HUES6 (cell line): ENCODE measurements at regions not wholly inside any gene's neighbourhood (a gene's known extent, or its start where the extent isn't known, plus 50 kb on each side); places are given as distances from the start of the nearest gene placed in this dataset.

ENCODE experiments used
- H3K27ac ChIP-seq: 2 replicates; pipeline ENCODE4 v1.7.0; 2013; ENCODE audit warnings: low read depth, mild to moderate bottlenecking, low read length, inconsistent platforms
- H3K27me3 ChIP-seq: 2 replicates; pipeline ENCODE4 v1.6.1; 2013; ENCODE audit warnings: low read length; ENCODE audit not compliant: control insufficient read depth, insufficient read depth
- H3K36me3 ChIP-seq: 2 replicates; pipeline ENCODE4 v1.6.1; 2013; ENCODE audit warnings: low read length; ENCODE audit not compliant: control insufficient read depth, insufficient read depth
- H3K4me1 ChIP-seq: 2 replicates; pipeline ENCODE4 v1.6.1; 2013; ENCODE audit warnings: low read length; ENCODE audit not compliant: control insufficient read depth, insufficient read depth
- H3K4me3 ChIP-seq: 2 replicates; pipeline ENCODE4 v1.5.1; 2013; ENCODE audit warnings: low read depth, low read length
- H3K9ac ChIP-seq: one replicate; pipeline ENCODE4 v1.6.1; 2013; ENCODE audit warnings: mild to moderate bottlenecking, low read length
- H3K9me3 ChIP-seq: 2 replicates; pipeline ENCODE4 v1.6.1; 2013; ENCODE audit warnings: low read depth, low read length; ENCODE audit not compliant: control insufficient read depth, insufficient read depth

DNA sequence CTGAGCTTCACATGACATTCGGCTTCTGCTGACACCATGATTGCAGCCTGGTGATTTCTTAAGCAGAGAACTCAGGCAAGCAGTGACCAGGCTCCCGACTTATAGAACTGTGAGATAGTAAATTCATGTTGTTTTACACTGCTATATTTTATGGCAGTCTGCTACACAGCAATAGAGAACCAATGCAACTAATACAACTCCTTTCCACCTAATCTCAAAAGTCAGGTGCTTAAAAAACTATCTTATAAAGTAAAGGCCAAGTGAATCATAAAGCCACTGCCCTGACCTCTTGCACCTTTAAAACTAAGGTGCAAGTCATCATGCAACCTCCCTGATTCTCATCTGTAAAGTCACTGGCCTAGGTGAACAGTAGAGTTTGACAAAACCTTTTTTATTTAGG, 95.3 kb upstream of the GLS start:
- peaks cover 14% of the 10 kb centered on the region for H3K4me1 ChIP-seq
- no peak overlapping the region for H3K27ac ChIP-seq
- no peaks in the 10 kb centered on the region for H3K27me3 ChIP-seq
- no peaks in the 10 kb centered on the region for H3K36me3 ChIP-seq
- no peak overlapping the region for H3K4me3 ChIP-seq
- peaks cover 13% of the 10 kb centered on the region; the same call in 1 of the 2 replicates for H3K9me3 ChIP-seq
- H3K9ac ChIP-seq: no peak overlapping the region

DNA sequence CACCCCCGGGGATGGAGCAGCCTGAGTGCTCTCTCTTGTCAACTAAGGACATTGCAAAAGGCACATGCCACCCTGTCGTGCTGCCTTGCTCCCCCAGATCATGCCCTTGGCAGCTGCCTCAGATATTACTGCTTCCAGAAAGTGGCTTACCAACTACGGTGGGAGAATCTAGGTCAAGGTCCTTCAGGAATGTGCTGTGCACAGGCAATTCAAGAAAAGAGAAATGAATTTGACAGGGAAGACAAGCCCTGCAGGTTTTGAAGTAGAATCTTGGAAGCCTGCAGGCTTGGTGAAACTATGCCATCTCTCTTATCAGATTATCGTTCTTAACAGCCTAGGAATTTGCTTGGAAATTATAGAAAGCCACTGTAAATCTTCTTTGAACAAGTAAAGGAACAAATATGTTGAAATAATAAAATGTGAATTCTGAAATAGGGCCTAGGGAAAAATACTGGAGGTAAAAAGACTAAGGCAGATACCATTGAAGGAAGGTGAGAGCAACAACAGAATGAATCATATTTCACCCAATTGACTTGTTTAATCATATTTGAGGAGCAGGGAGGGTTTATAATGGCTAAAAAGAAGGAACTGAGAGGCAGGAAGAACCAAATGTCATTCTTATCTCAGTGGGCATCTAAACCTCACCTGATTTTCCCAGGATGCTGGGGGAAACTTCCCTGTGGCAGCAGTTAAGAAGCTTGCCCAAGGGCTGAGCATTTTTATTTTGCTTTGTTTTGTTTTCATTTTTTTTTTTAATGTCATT, 94.0 kb upstream of the GLS start:
- H3K4me1 ChIP-seq: peaks cover 26% of the 10 kb centered on the region
- no peaks in the 10 kb centered on the region for H3K27me3 ChIP-seq
- H3K27ac ChIP-seq: no peak overlapping the region
- H3K9ac ChIP-seq: no peak overlapping the region
- H3K36me3 ChIP-seq: no peaks in the 10 kb centered on the region
- no peak overlapping the region for H3K4me3 ChIP-seq
- H3K9me3 ChIP-seq: peaks cover 13% of the 10 kb centered on the region; the same call in 1 of the 2 replicates

DNA sequence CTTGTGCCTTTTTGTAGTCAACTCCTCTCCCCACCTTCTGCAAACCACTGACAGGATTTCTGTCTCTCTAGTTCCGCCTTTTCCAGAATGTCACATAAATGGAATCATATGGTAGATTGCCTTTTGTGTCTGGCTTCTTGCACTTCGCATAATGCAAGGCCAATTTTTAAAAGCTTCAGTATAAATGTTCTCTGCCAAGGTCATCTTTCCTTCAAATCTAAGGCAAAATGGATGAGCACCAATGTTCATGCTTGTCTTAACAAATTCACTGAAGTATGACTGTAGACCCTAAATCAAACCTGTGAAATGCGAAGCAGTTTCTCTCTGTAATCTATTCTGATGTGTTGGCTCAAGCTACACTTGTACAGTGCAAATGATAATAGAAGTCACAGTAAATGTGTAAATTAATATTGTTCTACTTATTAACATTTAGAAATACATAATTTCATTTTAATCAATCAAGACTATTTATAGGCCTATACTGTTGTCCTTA, 92.8 kb upstream of the GLS start:
- Histone ChIP-seq H3K9me3 (peaks cover 13% of the 10 kb centered on the region; the same call in 1 of the 2 replicates), H3K9ac (no peak overlapping the region), H3K36me3 (no peaks in the 10 kb centered on the region), H3K4me3 (no peak overlapping the region), H3K4me1 (peaks cover 34% of the 10 kb centered on the region), H3K27me3 (no peaks in the 10 kb centered on the region), H3K27ac (no peak overlapping the region)

DNA sequence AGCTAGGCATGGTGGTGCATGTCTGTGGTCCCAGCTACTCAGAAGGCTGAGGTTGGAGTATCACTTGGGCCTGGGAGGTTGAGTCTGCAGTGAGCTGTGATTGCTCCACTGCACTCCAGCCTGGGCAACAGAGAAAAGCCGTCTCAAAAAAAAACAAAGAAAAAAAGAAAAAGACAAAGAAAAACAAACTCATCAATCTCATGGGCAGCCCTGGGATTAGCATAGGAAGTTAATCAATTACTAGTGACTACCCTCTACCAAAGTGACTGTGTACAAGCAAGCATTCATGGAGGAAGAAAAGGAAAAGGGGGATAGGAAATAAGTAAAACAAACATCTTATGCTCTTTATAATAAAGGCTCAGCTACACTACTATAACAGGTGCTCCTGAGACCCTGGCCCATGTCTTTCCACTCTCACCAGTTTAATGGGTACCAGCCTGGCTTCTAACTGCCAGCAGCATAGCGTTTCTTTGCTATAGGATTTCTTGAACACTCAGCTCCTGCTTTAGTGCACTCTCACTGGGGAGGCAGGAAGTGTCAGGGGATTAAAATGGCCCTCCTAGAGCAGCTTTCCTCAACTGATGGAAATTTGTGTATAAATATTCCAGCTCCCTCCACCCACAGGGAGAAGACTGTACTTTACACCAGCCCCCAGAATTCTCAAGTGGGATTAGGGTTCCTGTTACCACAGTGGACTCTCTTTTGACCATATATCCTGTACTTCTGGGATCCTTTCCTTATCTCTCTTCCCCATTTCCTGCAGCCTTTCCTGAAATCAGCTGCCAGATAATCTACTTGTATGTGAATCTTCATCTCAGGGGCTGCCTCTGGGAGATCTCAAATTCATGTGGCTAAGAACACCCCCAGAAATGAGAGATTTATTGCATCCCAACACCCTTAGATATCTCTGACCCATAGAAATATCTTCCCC, 91.3 kb upstream of the GLS start:
- Histone ChIP-seq H3K4me3 (no peak overlapping the region), H3K27me3 (no peaks in the 10 kb centered on the region), H3K4me1 (peaks cover 34% of the 10 kb centered on the region), H3K27ac (no peak overlapping the region), H3K9ac (no peak overlapping the region), H3K36me3 (no peaks in the 10 kb centered on the region), H3K9me3 (peaks cover 4% of the 10 kb centered on the region; the same call in 1 of the 2 replicates)

DNA sequence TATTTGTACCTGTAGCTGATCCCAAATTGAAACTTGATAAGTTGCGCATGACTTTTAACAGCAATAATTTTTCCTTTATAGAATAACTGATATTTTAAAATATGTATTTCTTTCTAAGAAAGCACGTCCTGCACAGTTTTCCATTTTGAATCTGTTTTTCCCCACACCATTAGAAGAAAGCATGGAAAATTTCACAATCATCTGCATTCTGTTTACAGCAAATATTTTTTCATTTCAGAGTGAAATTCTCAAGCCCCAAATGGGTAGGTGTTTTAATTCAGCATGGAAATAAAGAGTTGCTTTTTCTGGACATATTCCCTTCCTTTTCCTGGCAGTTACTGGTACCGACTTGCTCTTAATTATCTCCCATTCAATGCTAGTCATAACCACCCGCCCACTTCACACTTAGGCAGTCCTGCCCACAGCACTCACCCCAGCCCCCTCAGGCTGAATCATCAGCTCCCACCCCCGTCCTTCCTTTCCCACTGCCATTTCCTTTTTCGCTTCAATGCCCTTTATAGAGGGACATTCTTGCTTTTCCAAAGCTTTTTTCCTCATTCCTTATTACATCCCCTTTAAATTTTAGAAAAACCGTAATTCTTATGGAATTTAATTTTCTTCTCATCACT, 89.2 kb upstream of the GLS start:
- Histone ChIP-seq H3K36me3 (no peaks in the 10 kb centered on the region), H3K9ac (no peak overlapping the region), H3K4me1 (peaks cover 34% of the 10 kb centered on the region), H3K9me3 (no peaks in the 10 kb centered on the region), H3K27me3 (no peaks in the 10 kb centered on the region), H3K4me3 (no peak overlapping the region), H3K27ac (no peak overlapping the region; the same call in 1 of the 2 replicates)

DNA sequence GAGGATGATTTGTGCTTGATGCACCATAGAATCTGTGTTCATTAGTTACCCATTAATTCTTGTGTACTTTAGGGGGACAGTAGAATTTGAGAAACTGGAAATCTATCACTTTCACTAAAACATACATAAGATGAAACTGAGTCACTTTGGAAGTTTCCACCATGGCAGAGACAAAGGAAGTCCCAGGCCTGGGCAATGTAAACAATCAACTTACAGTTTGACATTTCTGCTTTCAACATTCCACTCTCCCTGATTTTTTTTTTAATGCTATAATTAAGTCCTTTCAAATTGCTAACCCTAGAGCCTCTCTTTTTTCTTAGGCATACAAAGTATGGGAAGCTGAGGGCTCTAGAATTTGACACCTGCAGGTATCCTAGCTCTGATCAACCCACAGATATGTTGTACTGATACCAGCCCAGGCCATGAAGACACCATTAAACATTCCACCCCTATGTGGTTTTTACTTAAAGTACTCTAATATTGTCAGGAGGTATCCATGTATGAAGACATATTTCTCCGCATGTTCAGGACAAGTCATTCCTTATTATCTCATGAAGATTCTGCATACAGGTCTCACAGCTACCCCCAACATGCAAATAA, 88.5 kb upstream of the GLS start:
- Histone ChIP-seq H3K27me3 (no peaks in the 10 kb centered on the region), H3K9me3 (no peaks in the 10 kb centered on the region), H3K4me3 (no peak overlapping the region), H3K27ac (no peak overlapping the region; the same call in 1 of the 2 replicates), H3K9ac (no peak overlapping the region), H3K36me3 (no peaks in the 10 kb centered on the region), H3K4me1 (peaks cover 31% of the 10 kb centered on the region)

DNA sequence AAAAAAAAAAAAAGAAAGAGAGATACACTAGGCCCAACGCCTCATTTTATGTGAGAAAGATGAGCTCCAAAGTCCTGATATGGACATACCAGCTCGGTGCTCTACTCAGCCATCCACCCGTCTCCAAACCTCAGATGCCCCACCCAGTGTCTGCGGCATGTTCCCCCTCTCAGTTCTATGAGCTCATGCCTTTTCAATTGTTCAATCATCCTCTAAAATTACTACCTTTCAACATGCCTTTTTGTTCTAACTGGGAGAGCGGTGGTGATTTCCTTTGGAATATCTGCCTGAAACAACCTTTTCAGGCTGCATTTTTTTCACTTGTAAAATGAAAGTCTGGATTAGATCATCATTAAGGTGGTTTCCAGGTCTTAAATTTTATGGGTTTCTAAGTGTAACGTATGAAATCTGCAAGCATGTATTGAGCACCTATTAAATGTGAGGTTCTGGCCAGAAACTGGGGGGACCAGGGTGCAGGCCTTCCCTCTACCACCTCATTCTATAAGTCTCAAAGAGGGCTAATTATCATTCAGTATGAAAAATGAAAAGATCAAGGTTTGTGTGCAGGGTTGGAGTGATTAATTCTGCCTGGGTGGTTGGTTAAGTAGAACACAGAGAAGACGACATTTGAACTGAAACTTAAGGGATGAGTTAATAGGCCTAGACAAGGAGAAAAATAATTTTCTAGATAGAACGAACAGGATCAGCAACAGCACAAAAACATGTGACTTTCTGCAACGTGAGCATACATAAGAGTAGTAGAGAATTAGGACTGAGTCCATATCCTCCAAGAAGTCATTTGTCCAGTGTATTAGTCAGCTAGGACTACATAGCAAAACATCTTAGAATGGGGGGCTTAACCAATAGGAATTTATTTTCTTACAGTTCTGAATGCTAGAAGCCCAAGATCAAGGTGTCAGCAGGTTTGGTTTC, 87.4 kb upstream of the GLS start:
- Histone ChIP-seq H3K9ac (no peak overlapping the region), H3K27ac (no peak overlapping the region), H3K9me3 (no peaks in the 10 kb centered on the region), H3K4me1 (peaks cover 31% of the 10 kb centered on the region), H3K36me3 (no peaks in the 10 kb centered on the region), H3K4me3 (no peak overlapping the region), H3K27me3 (no peaks in the 10 kb centered on the region)

DNA sequence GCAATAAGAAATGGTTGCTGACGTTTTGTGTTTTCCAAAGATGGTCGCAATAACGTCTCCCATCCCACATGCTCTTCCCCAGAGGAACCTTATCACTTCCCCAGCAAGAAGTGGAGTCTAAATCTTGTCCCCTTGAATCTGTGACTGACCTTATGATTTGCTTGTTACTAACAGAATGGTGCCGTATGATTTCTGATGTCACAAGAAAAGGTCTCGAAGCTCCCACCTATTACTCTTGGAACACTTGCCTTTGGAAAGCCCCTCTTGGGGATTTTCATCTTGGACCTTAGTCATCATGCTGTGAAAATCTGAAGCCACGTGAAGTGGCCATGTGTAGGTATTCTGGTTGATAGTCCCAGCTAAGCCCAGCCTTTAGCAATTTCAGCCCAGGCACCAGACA, 86.2 kb upstream of the GLS start:
- Histone ChIP-seq H3K4me3 (no peak overlapping the region), H3K9me3 (no peaks in the 10 kb centered on the region), H3K9ac (no peak overlapping the region), H3K4me1 (peaks cover 27% of the 10 kb centered on the region), H3K36me3 (no peaks in the 10 kb centered on the region), H3K27ac (no peak overlapping the region), H3K27me3 (no peaks in the 10 kb centered on the region)

DNA sequence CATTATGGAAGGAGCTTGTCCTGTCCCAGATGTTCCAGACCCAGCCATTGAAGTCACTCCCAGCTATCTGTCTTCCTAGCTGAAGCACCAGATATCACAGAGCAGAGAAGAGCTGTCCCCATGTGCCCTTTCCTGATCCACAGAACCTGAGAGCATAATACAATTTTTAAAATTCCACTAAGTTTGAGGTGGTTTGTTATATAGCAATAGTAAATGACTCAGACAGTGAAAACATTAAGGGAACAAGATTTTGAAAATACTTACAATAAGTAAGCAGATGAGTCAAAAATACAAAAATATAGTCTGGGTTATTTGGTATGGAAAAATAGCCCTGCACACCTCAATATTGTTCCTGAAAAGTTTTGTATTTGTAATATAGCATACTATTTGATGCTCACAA, 85.8 kb upstream of the GLS start:
- Histone ChIP-seq H3K4me1 (peaks cover 26% of the 10 kb centered on the region), H3K36me3 (no peaks in the 10 kb centered on the region), H3K9ac (no peak overlapping the region), H3K27me3 (no peaks in the 10 kb centered on the region), H3K9me3 (no peaks in the 10 kb centered on the region), H3K27ac (no peak overlapping the region), H3K4me3 (no peak overlapping the region)

DNA sequence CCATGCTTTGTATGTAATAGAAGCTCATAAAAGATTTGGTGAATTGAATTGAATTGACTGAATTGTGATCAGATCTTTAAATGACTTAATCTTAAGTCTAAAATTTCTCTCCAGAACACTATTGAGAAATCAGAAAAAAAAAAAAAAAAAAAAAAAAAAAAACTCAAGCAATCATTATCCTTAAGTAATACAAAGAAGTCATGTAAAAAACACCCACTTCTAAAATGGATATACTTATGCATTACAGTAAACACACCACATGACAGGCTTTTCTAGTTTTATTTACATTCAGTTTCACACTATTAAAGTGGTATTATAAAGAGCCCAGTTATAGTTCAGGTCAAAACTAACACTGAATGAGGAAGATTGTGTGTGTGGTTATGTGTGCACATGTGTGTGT, 84.9 kb upstream of the GLS start:
- Histone ChIP-seq H3K36me3 (no peaks in the 10 kb centered on the region), H3K4me1 (peaks cover 27% of the 10 kb centered on the region), H3K27me3 (no peaks in the 10 kb centered on the region), H3K27ac (no peak overlapping the region), H3K9me3 (no peaks in the 10 kb centered on the region), H3K9ac (no peak overlapping the region), H3K4me3 (no peak overlapping the region)
